Neural cell (in vitro differentiated cells): ENCODE measurements at regions not wholly inside any gene's neighbourhood (a gene's known extent, or its start where the extent isn't known, plus 50 kb on each side); places are given as distances from the start of the nearest gene placed in this dataset.

ENCODE experiments used
- H2AFZ ChIP-seq: fragments of 200-600, 300-800 bp; sonication (generic), shearing (Covaris generic); 2 replicates; pipeline ENCODE4 v1.6.0; 2014; ENCODE audit warnings: low read depth, mild to moderate bottlenecking, antibody characterized with exemption, low read length, moderate library complexity
- H3F3A ChIP-seq: fragments of 200-600 bp; shearing (Covaris generic); 2 replicates; pipeline ENCODE4 v1.6.1; 2016; ENCODE audit warnings: mild to moderate bottlenecking, moderate library complexity, mixed read lengths, antibody characterized with exemption, low read length; ENCODE audit not compliant: insufficient read depth, poor library complexity, severe bottlenecking
- H3K27ac ChIP-seq: fragments of 200-600, 300-800 bp; sonication (generic), shearing (Covaris generic); 2 replicates; pipeline ENCODE4 v1.5.1; 2014; ENCODE audit warnings: mild to moderate bottlenecking, low read length, moderate library complexity
- H3K27me3 ChIP-seq: fragments of 300-800, 200-600 bp; sonication (generic), shearing (Covaris generic); 2 replicates; pipeline ENCODE4 v1.6.0; 2014; ENCODE audit warnings: mild to moderate bottlenecking, low read depth, low read length, moderate library complexity; ENCODE audit not compliant: insufficient read depth
- H3K36me3 ChIP-seq: fragments of 300-800, 200-600 bp; sonication (generic), shearing (Covaris generic); 2 replicates; pipeline ENCODE4 v1.5.1; 2014; ENCODE audit warnings: mild to moderate bottlenecking, antibody characterized with exemption, low read length, moderate library complexity; ENCODE audit not compliant: insufficient read depth
- H3K4me2 ChIP-seq: fragments of 300-800, 200-600 bp; sonication (generic), shearing (Covaris generic); 2 replicates; pipeline ENCODE4 v1.6.0; 2014; ENCODE audit warnings: mild to moderate bottlenecking, low read length
- H3K4me3 ChIP-seq: fragments of 300-800, 200-600 bp; sonication (generic), shearing (Covaris generic); 2 replicates; pipeline ENCODE4 v1.5.1; 2014; ENCODE audit warnings: mild to moderate bottlenecking, low read length, moderate library complexity
- H3K79me2 ChIP-seq: fragments of 200-600 bp; shearing (Covaris generic); replicated peaks from 2 replicates; pipeline ENCODE4 v1.6.0; 2014; ENCODE audit warnings: mild to moderate bottlenecking, low read length, moderate library complexity; ENCODE audit not compliant: insufficient read depth
- H3K9ac ChIP-seq: fragments of 300-800, 200-600 bp; sonication (generic), shearing (Covaris generic); 2 replicates; pipeline ENCODE4 v1.6.1; 2016; ENCODE audit warnings: mild to moderate bottlenecking, low read length, mixed read lengths
- H3K9me2 ChIP-seq: fragments of 200-600 bp; shearing (Covaris generic); 2 replicates; pipeline ENCODE4 v1.6.1; 2016; ENCODE audit warnings: mild to moderate bottlenecking, low read length, mixed read lengths; ENCODE audit not compliant: insufficient read depth
- H3K9me3 ChIP-seq: fragments of 200-600, 300-800 bp; sonication (generic), shearing (Covaris generic); 2 replicates; pipeline ENCODE4 v1.6.1; 2016; ENCODE audit warnings: mild to moderate bottlenecking, mixed run types, low read length, moderate library complexity, mixed read lengths
- H4K20me1 ChIP-seq: fragments of 200-600 bp; shearing (Covaris generic); 2 replicates; pipeline ENCODE4 v1.6.1; 2016; ENCODE audit warnings: mild to moderate bottlenecking, mixed run types; ENCODE audit not compliant: insufficient read depth
- CTCF ChIP-seq: fragments of 450-650 bp; IDR thresholded peaks from 2 replicates; pipeline ENCODE4 v1.5.1; 2014; ENCODE audit warnings: antibody characterized with exemption, mild to moderate bottlenecking, moderate library complexity; ENCODE audit not compliant: poor library complexity, severe bottlenecking
- EP300 ChIP-seq: fragments of 450-650 bp; conservative IDR thresholded peaks from 2 replicates; pipeline ENCODE4 v1.6.1; 2014; ENCODE audit warnings: antibody characterized with exemption, mild to moderate bottlenecking, moderate library complexity; ENCODE audit not compliant: poor library complexity, severe bottlenecking
- EZH2 ChIP-seq: fragments of 200-600, 300-800 bp; shearing (Covaris generic), sonication (generic); IDR thresholded peaks from 2 replicates; pipeline ENCODE4 v1.6.1; 2014; ENCODE audit warnings: antibody characterized with exemption, low read length, borderline replicate concordance, mild to moderate bottlenecking; ENCODE audit not compliant: insufficient read depth, poor library complexity, severe bottlenecking
- MXI1 ChIP-seq: fragments of 450-650 bp; conservative IDR thresholded peaks from 2 replicates; pipeline ENCODE4 v1.6.1; 2014; ENCODE audit warnings: antibody characterized with exemption, mild to moderate bottlenecking; ENCODE audit not compliant: poor library complexity, severe bottlenecking
- POLR2AphosphoS5 ChIP-seq: IDR thresholded peaks from 2 replicates; pipeline ENCODE4 v1.6.1; 2012
- RAD21 ChIP-seq: fragments of 450-650 bp; conservative IDR thresholded peaks from 2 replicates; pipeline ENCODE4 v1.6.1; 2014; ENCODE audit warnings: antibody characterized with exemption, mild to moderate bottlenecking, moderate library complexity
- REST ChIP-seq: IDR thresholded peaks from 2 replicates; pipeline ENCODE4 v1.6.1; 2012; ENCODE audit warnings: borderline replicate concordance
- SMC3 ChIP-seq: fragments of 450-650 bp; conservative IDR thresholded peaks from 2 replicates; pipeline ENCODE4 v1.6.1; 2014; ENCODE audit warnings: antibody characterized with exemption, mild to moderate bottlenecking, moderate library complexity; ENCODE audit not compliant: poor library complexity
- TAF1 ChIP-seq: IDR thresholded peaks from 2 replicates; pipeline ENCODE4 v1.6.1; 2012; ENCODE audit warnings: low read depth

DNA sequence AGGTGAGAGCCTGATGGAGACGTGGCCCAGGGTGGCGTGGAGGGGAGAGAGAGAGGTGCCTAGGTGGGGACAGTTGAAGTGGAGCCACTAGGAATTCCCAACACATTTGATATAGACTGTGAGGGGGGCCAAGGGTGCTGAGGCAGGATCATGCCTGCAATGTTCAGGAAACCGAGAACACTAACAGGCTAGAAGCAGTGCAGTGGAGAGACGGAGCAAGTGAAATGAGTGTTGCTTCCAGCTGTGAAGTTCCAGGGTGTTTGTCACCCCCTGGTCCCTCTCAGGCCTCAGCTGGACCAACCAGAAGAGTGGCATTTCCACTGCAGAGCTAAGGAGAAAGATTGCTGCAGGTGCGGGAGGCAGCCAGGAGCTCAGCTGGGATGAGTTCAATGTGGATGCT lies 127.1 kb downstream of the RIPK4 start:
- Histone ChIP-seq H3K27me3 (no peaks in the 10 kb centered on the region), H3K4me2 (no peak overlapping the region), H3K4me3 (no peak overlapping the region), H3K9me3 (no peaks in the 10 kb centered on the region), H3K9ac (no peak overlapping the region), H3K79me2 (no peaks in the 10 kb centered on the region), H4K20me1 (no peaks in the 10 kb centered on the region), H3K9me2 (no peaks in the 10 kb centered on the region), H3F3A (no peaks in the 10 kb centered on the region), H2AFZ (no peak overlapping the region), H3K27ac (no peak overlapping the region), H3K36me3 (no peaks in the 10 kb centered on the region)
- no peak for TF ChIP-seq EZH2

DNA sequence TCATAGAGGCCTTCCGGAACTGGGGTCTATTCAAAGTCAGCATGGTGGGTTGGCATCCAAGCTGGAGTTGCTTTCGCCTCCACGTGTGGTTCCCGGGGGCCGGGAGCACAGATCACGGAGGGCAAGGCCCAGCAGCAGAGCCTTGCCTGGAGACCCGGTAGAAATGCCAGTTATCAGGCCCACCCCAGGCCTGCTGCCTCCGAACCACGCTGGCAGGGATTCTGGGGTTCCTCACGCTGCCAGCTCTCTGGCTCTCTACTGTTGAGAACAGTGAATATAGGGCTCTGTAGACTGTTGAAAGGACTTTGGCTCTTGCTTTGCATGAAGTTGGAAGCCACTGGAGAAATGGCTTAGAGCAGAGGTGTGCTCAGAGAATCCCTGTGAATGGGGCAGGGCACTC lies 127.5 kb downstream of the RIPK4 start:
- H3K9me2 ChIP-seq: no peaks in the 10 kb centered on the region
- no peak for TF ChIP-seq RAD21
- TF ChIP-seq SMC3: no peak
- no peak for TF ChIP-seq EZH2
- no peak for TF ChIP-seq POLR2AphosphoS5
- TF ChIP-seq REST: no peak
- no peak for TF ChIP-seq TAF1
- no peak for TF ChIP-seq CTCF
- no peak for TF ChIP-seq MXI1
- TF ChIP-seq EP300: no peak
- no peak overlapping the region for H3K27ac ChIP-seq
- no peaks in the 10 kb centered on the region for H4K20me1 ChIP-seq
- no peaks in the 10 kb centered on the region for H3F3A ChIP-seq
- no peak overlapping the region for H3K9ac ChIP-seq
- no peak overlapping the region for H3K4me2 ChIP-seq
- no peaks in the 10 kb centered on the region for H3K79me2 ChIP-seq
- H3K4me3 ChIP-seq: no peak overlapping the region
- no peaks in the 10 kb centered on the region for H3K36me3 ChIP-seq
- H3K27me3 ChIP-seq: no peaks in the 10 kb centered on the region
- no peaks in the 10 kb centered on the region for H3K9me3 ChIP-seq
- no peak overlapping the region for H2AFZ ChIP-seq

DNA sequence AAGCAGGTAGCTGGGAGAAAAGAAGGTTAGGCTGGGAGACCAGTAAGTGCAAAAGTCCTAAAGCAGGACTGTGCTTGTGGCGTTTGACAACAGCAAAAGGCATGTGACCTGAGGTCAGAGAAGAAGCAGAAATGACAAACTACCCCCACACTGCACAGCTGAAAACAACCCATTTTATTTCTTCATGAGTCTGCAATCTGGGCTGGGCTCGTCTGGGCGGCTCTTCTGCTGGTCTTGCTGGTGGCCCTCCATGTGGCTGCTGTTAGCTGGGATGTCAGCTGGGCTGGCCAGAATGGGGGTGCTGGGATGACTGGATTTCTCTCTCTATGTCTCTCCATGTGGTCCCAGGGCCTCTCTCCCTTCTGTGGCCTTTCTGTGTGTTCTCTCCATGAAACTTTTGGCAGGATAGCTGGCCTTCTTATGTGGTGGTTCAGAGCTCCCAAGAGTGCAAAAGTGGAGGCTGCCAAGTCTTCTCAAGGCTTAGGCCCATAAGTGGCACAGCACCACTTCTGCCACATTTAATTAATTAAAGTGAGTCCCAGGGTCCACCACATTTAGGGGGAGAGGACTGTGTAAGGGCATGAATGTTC lies 128.6 kb downstream of the RIPK4 start:
- Histone ChIP-seq H3K27ac (no peak overlapping the region), H3K9me3 (no peaks in the 10 kb centered on the region), H4K20me1 (no peaks in the 10 kb centered on the region), H3K9me2 (no peaks in the 10 kb centered on the region), H2AFZ (no peak overlapping the region), H3K36me3 (no peaks in the 10 kb centered on the region), H3K27me3 (no peaks in the 10 kb centered on the region), H3K4me3 (no peak overlapping the region), H3K9ac (no peak overlapping the region), H3F3A (no peaks in the 10 kb centered on the region), H3K79me2 (no peaks in the 10 kb centered on the region), H3K4me2 (no peak overlapping the region)
- TF ChIP-seq RAD21 (no peak), TAF1 (no peak), REST (no peak), POLR2AphosphoS5 (no peak), EP300 (no peak), SMC3 (no peak), CTCF (no peak), MXI1 (no peak), EZH2 (no peak)
